Muscle of back (tissue), 3 donors: ENCODE measurements at regions not wholly inside any gene's neighbourhood (a gene's known extent, or its start where the extent isn't known, plus 50 kb on each side); places are given as distances from the start of the nearest gene placed in this dataset.
A peak's percentile ranks its signal among the peaks of the same experiment; 100 is the strongest.
"Not testable (repeated sequence)": the region's sequence is repeated elsewhere in the genome, so short reads cannot be mapped to it uniquely, and the experiment has no call there.

Experiments used
- DNase-seq, 3 donors: peaks; one replicate each; pipeline versions ENCODE4 v3.0.0 to v3.0.0-alpha.2; 2013

GRCh38 chr16:88128556-88128955 lies 177.3 kb downstream of the BANP start:
- no peak for DNase-seq

- DNase-seq: not testable (repeated sequence)
Measured at GRCh38 chr16:88129133-88129532, 177.9 kb downstream of the BANP start.

GRCh38 chr16:88130016-88130415 lies 178.8 kb downstream of the BANP start:
- no peak for DNase-seq

GRCh38 chr16:88130681-88131080 lies 179.4 kb downstream of the BANP start:
- no peak for DNase-seq

GRCh38 chr16:88131256-88131655 lies 180.0 kb downstream of the BANP start:
- no peak for DNase-seq

- DNase-seq: no peak
Measured at GRCh38 chr16:88131966-88132365, 180.7 kb downstream of the BANP start.

- DNase-seq: no peak
Measured at GRCh38 chr16:88132836-88133506, 181.7 kb downstream of the BANP start.

- DNase-seq: no peak
Measured at GRCh38 chr16:88133507-88133843, 182.2 kb downstream of the BANP start.

GRCh38 chr16:88134172-88134898 lies 183.1 kb downstream of the BANP start:
- DNase-seq: peak in 1 of 3 donors; percentile 37

GRCh38 chr16:88134899-88135682 lies 183.9 kb downstream of the BANP start:
- not testable (repeated sequence) for DNase-seq

GRCh38 chr16:88136211-88136713 lies 185.0 kb downstream of the BANP start:
- DNase-seq: peak in 1 of 3 donors; percentile 68

GRCh38 chr16:88136939-88137338 lies 185.7 kb downstream of the BANP start:
- not testable (repeated sequence) for DNase-seq

GRCh38 chr16:88139141-88139540 lies 187.9 kb downstream of the BANP start:
- DNase-seq: not testable (repeated sequence)

GRCh38 chr16:88140195-88140594 lies 189.0 kb downstream of the BANP start:
- not testable (repeated sequence) for DNase-seq

GRCh38 chr16:88141580-88141979 lies 190.3 kb downstream of the BANP start:
- no peak for DNase-seq

GRCh38 chr16:88142056-88142935 lies 191.1 kb downstream of the BANP start:
- not testable (repeated sequence) for DNase-seq

GRCh38 chr16:88143122-88144027 lies 192.1 kb downstream of the BANP start:
- not testable (repeated sequence) for DNase-seq

- DNase-seq: no peak
Measured at GRCh38 chr16:88144028-88144511, 192.8 kb downstream of the BANP start.

GRCh38 chr16:88145376-88145775 lies 194.1 kb downstream of the BANP start:
- not testable (repeated sequence) for DNase-seq

GRCh38 chr16:88145824-88146405 lies 194.7 kb downstream of the BANP start:
- not testable (repeated sequence) for DNase-seq
